NCI-H128 (cell line): ENCODE measurements at regions not wholly inside any gene's neighbourhood (a gene's known extent, or its start where the extent isn't known, plus 50 kb on each side); places are given as distances from the start of the nearest gene placed in this dataset.

ENCODE experiments used
- DNase-seq: peaks from one replicate; lab custom pipeline; 2025; ENCODE audit not compliant: unreplicated experiment; lab: John Stamatoyannopoulos, UW

- DNase-seq = no peak
Observed at GRCh38 chr2:103942199-103942598, 911.7 kb upstream of the POU3F3 start.

GRCh38 chr2:103945083-103945482 is 908.8 kb upstream of the POU3F3 start:
- no peak for DNase-seq

- no peak for DNase-seq
Observed at GRCh38 chr2:103959174-103960128, 894.5 kb upstream of the POU3F3 start.

- DNase-seq = no peak
Observed at GRCh38 chr2:103960129-103960513, 893.8 kb upstream of the POU3F3 start.

- DNase-seq = no peak
Observed at GRCh38 chr2:103960951-103961350, 893.0 kb upstream of the POU3F3 start.

- no peak for DNase-seq
Observed at GRCh38 chr2:103961862-103962261, 892.1 kb upstream of the POU3F3 start.

GRCh38 chr2:103962670-103963069 is 891.2 kb upstream of the POU3F3 start:
- DNase-seq = no peak

GRCh38 chr2:103963146-103963725 is 890.7 kb upstream of the POU3F3 start:
- no peak for DNase-seq

GRCh38 chr2:103977241-103977640 is 876.7 kb upstream of the POU3F3 start:
- no peak for DNase-seq

GRCh38 chr2:103977668-103978067 is 876.2 kb upstream of the POU3F3 start:
- no peak for DNase-seq

GRCh38 chr2:103980401-103980800 is 873.5 kb upstream of the POU3F3 start:
- DNase-seq = no peak

- no peak for DNase-seq
Observed at GRCh38 chr2:103982691-103983090, 871.2 kb upstream of the POU3F3 start.

- no peak for DNase-seq
Observed at GRCh38 chr2:103986001-103986400, 867.9 kb upstream of the POU3F3 start.

GRCh38 chr2:103991591-103991990 is 862.3 kb upstream of the POU3F3 start:
- no peak for DNase-seq

- no peak for DNase-seq
Observed at GRCh38 chr2:104004821-104005220, 849.1 kb upstream of the POU3F3 start.

GRCh38 chr2:104016801-104017200 is 837.1 kb upstream of the POU3F3 start:
- DNase-seq = no peak

- no peak for DNase-seq
Observed at GRCh38 chr2:104023306-104023705, 830.6 kb upstream of the POU3F3 start.

GRCh38 chr2:104023765-104024164 is 830.1 kb upstream of the POU3F3 start:
- no peak for DNase-seq

GRCh38 chr2:104025295-104025694 is 828.6 kb upstream of the POU3F3 start:
- DNase-seq = no peak

- DNase-seq = no peak
Observed at GRCh38 chr2:104026725-104027124, 827.2 kb upstream of the POU3F3 start.

GRCh38 chr2:104027321-104027720 is 826.6 kb upstream of the POU3F3 start:
- no peak for DNase-seq

GRCh38 chr2:104028061-104028460 is 825.9 kb upstream of the POU3F3 start:
- DNase-seq = peak; percentile 37
